HepG2 (cell line): ENCODE measurements at regions not wholly inside any gene's neighbourhood (a gene's known extent, or its start where the extent isn't known, plus 50 kb on each side); places are given as distances from the start of the nearest gene placed in this dataset.

Experiments
- ARHGAP35 ChIP-seq: sonication (generic); formaldehyde crosslinking; IDR thresholded peaks from 2 replicates; pipeline ENCODE4 v1.9.0; 2022; ENCODE audit warnings: mild to moderate bottlenecking, inconsistent platforms, moderate library complexity, missing genetic modification reagents, borderline replicate concordance
- BCL3 ChIP-seq: sonication (generic); formaldehyde crosslinking; IDR thresholded peaks from 2 replicates; pipeline ENCODE4 v1.5.1; 2020; ENCODE audit warnings: mild to moderate bottlenecking, missing genetic modification reagents, moderate library complexity
- CTCF ChIP-seq: sonication (generic); formaldehyde crosslinking; IDR thresholded peaks from 2 replicates; pipeline ENCODE4 v1.5.0; 2020; ENCODE audit warnings: mild to moderate bottlenecking, missing genetic modification reagents, moderate library complexity
- EHMT2 ChIP-seq: fragments of 200-600 bp; sonication (generic); IDR thresholded peaks from 2 replicates; pipeline ENCODE4 v1.7.0; 2017; ENCODE audit warnings: antibody characterized with exemption, low read depth, low read length, borderline replicate concordance
- IKZF4 ChIP-seq: sonication (generic); formaldehyde crosslinking; IDR thresholded peaks from 2 replicates; pipeline ENCODE4 v1.5.1; 2020; ENCODE audit warnings: borderline replicate concordance, mild to moderate bottlenecking, low read depth, missing genetic modification reagents; ENCODE audit errors: not compliant biosample characterization
- KDM5B ChIP-seq: sonication (generic); formaldehyde crosslinking; IDR thresholded peaks from 2 replicates; pipeline ENCODE4 v1.4.0; 2020; ENCODE audit warnings: missing genetic modification reagents, mild to moderate bottlenecking, borderline replicate concordance
- POLR2G ChIP-seq: fragments of 200-400 bp; formaldehyde crosslinking; IDR thresholded peaks from 2 replicates; pipeline ENCODE4 v1.6.1; 2018; ENCODE audit warnings: mild to moderate bottlenecking, low read depth, low read length, moderate library complexity
- SIX1 ChIP-seq: sonication (generic); formaldehyde crosslinking; IDR thresholded peaks from 2 replicates; pipeline ENCODE4 v1.4.0; 2020; ENCODE audit warnings: missing genetic modification reagents, borderline replicate concordance
- THAP8 ChIP-seq: sonication (generic); formaldehyde crosslinking; IDR thresholded peaks from 2 replicates; pipeline ENCODE4 v1.5.1; 2020; ENCODE audit warnings: missing genetic modification reagents, mild to moderate bottlenecking, borderline replicate concordance
- ZNF343 ChIP-seq: sonication (generic); formaldehyde crosslinking; IDR thresholded peaks from 2 replicates; pipeline ENCODE4 v1.4.0; 2020; ENCODE audit warnings: mild to moderate bottlenecking, missing genetic modification reagents
- ZNF562 ChIP-seq: sonication (generic); formaldehyde crosslinking; IDR thresholded peaks from 2 replicates; pipeline ENCODE4 v1.8.0; 2022; ENCODE audit warnings: missing genetic modification reagents, borderline replicate concordance
- TF ChIP-seq, protein P1 (sequence below): sonication (generic); formaldehyde crosslinking; IDR thresholded peaks from 2 replicates; pipeline ENCODE4 v1.4.0; 2020; ENCODE audit warnings: missing genetic modification reagents, mild to moderate bottlenecking, borderline replicate concordance
- TF ChIP-seq, protein P2 (sequence below): sonication (generic); formaldehyde crosslinking; IDR thresholded peaks from 2 replicates; pipeline ENCODE4 v1.4.0; 2020; ENCODE audit warnings: missing genetic modification reagents, borderline replicate concordance
- TF ChIP-seq, protein P3 (sequence below): sonication (generic); formaldehyde crosslinking; IDR thresholded peaks from 2 replicates; pipeline ENCODE4 v1.4.0; 2020; ENCODE audit warnings: missing genetic modification reagents, borderline replicate concordance

- no peak for TF ChIP-seq POLR2G
- no peak for TF ChIP-seq THAP8 (CRISPR knock-in tag)
- TF ChIP-seq CTCF: peak; percentile 90
- TF ChIP-seq ZNF343 (CRISPR knock-in tag): no peak
- no peak for TF ChIP-seq ARHGAP35 (CRISPR knock-in tag)
- TF ChIP-seq, protein P1, sequence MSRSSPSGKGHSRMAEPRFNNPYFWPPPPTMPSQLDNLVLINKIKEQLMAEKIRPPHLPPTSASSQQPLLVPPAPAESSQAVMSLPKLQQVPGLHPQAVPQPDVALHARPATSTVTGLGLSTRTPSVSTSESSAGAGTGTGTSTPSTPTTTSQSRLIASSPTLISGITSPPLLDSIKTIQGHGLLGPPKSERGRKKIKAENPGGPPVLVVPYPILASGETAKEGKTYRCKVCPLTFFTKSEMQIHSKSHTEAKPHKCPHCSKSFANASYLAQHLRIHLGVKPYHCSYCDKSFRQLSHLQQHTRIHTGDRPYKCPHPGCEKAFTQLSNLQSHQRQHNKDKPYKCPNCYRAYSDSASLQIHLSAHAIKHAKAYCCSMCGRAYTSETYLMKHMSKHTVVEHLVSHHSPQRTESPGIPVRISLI (CRISPR knock-in tag): no peak
- TF ChIP-seq KDM5B (CRISPR knock-in tag): 0 out of 2 replicates have a peak, but pooled peaks have one; percentile 20
- no peak for TF ChIP-seq IKZF4
- no peak for TF ChIP-seq ZNF562 (CRISPR knock-in tag)
- no peak for TF ChIP-seq SIX1 (CRISPR knock-in tag)
- TF ChIP-seq, protein P2, sequence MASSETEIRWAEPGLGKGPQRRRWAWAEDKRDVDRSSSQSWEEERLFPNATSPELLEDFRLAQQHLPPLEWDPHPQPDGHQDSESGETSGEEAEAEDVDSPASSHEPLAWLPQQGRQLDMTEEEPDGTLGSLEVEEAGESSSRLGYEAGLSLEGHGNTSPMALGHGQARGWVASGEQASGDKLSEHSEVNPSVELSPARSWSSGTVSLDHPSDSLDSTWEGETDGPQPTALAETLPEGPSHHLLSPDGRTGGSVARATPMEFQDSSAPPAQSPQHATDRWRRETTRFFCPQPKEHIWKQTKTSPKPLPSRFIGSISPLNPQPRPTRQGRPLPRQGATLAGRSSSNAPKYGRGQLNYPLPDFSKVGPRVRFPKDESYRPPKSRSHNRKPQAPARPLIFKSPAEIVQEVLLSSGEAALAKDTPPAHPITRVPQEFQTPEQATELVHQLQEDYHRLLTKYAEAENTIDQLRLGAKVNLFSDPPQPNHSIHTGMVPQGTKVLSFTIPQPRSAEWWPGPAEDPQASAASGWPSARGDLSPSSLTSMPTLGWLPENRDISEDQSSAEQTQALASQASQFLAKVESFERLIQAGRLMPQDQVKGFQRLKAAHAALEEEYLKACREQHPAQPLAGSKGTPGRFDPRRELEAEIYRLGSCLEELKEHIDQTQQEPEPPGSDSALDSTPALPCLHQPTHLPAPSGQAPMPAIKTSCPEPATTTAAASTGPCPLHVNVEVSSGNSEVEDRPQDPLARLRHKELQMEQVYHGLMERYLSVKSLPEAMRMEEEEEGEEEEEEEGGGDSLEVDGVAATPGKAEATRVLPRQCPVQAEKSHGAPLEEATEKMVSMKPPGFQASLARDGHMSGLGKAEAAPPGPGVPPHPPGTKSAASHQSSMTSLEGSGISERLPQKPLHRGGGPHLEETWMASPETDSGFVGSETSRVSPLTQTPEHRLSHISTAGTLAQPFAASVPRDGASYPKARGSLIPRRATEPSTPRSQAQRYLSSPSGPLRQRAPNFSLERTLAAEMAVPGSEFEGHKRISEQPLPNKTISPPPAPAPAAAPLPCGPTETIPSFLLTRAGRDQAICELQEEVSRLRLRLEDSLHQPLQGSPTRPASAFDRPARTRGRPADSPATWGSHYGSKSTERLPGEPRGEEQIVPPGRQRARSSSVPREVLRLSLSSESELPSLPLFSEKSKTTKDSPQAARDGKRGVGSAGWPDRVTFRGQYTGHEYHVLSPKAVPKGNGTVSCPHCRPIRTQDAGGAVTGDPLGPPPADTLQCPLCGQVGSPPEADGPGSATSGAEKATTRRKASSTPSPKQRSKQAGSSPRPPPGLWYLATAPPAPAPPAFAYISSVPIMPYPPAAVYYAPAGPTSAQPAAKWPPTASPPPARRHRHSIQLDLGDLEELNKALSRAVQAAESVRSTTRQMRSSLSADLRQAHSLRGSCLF (CRISPR knock-in tag): no peak
- no peak for TF ChIP-seq BCL3 (CRISPR knock-in tag)
- TF ChIP-seq, protein P3, sequence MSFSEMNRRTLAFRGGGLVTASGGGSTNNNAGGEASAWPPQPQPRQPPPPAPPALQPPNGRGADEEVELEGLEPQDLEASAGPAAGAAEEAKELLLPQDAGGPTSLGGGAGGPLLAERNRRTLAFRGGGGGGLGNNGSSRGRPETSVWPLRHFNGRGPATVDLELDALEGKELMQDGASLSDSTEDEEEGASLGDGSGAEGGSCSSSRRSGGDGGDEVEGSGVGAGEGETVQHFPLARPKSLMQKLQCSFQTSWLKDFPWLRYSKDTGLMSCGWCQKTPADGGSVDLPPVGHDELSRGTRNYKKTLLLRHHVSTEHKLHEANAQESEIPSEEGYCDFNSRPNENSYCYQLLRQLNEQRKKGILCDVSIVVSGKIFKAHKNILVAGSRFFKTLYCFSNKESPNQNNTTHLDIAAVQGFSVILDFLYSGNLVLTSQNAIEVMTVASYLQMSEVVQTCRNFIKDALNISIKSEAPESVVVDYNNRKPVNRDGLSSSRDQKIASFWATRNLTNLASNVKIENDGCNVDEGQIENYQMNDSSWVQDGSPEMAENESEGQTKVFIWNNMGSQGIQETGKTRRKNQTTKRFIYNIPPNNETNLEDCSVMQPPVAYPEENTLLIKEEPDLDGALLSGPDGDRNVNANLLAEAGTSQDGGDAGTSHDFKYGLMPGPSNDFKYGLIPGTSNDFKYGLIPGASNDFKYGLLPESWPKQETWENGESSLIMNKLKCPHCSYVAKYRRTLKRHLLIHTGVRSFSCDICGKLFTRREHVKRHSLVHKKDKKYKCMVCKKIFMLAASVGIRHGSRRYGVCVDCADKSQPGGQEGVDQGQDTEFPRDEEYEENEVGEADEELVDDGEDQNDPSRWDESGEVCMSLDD (CRISPR knock-in tag): no peak
- TF ChIP-seq EHMT2: no peak
These were observed 138.9 kb upstream of the HAAO start (continued) for GRCh38 chr2:42931146-42931817.
